ENCODE measurements at regions not wholly inside any gene's neighbourhood (a gene's known extent, or its start where the extent isn't known, plus 50 kb on each side); places are given as distances from the start of the nearest gene placed in this dataset.

- H4K20me1 ChIP-seq (ENCODE audit: control insufficient read depth, insufficient read depth, low read depth, low read length) = no peaks in the 10 kb centered on the region
- no peak overlapping the region for H3K4me3 ChIP-seq (ENCODE audit: low read length)
- H3K4me1 ChIP-seq (ENCODE audit: control insufficient read depth, low read length) = no peaks in the 10 kb centered on the region
- no peak overlapping the region for H3K27ac ChIP-seq (ENCODE audit: low read depth, low read length)
- no peaks in the 10 kb centered on the region for H3F3A ChIP-seq (ENCODE audit: control insufficient read depth, insufficient read depth)
- TF ChIP-seq EZH2phosphoT487 (IDR thresholded peaks at IDR 0.05; ENCODE audit: borderline replicate concordance, low read length) (no peak), CTCF (IDR thresholded peaks at IDR 0.05; ENCODE audit: low read depth, low read length, poor library complexity, severe bottlenecking) (no peak)
- no peaks in the 10 kb centered on the region for H3K9me3 ChIP-seq (ENCODE audit: control insufficient read depth, insufficient read depth, low read length)
- H3K79me2 ChIP-seq (ENCODE audit: control insufficient read depth, low read length) = no peaks in the 10 kb centered on the region
- H3K9me2 ChIP-seq (replicated peaks; ENCODE audit: control insufficient read depth, low read length) = no peaks in the 10 kb centered on the region
- H3K36me3 ChIP-seq (ENCODE audit: control insufficient read depth, low read length) = no peaks in the 10 kb centered on the region
- no peaks in the 10 kb centered on the region for H3K27me3 ChIP-seq (ENCODE audit: control insufficient read depth, low read length)
- no peak overlapping the region for H3K4me2 ChIP-seq (ENCODE audit: low read length)
These were observed 1007.7 kb upstream of the KLHL29 start for GRCh38 chr2:22377268-22377667.

GRCh38 chr2:22382479-22383169 lies 1002.4 kb upstream of the KLHL29 start:
- no peak overlapping the region for H3K27ac ChIP-seq (ENCODE audit: low read depth, low read length)
- H3K9me2 ChIP-seq (replicated peaks; ENCODE audit: control insufficient read depth, low read length) = no peaks in the 10 kb centered on the region

GRCh38 chr2:22397847-22398246 lies 987.1 kb upstream of the KLHL29 start:
- H3K79me2 ChIP-seq (ENCODE audit: control insufficient read depth, low read length) = no peaks in the 10 kb centered on the region
- no peaks in the 10 kb centered on the region for H3K36me3 ChIP-seq (ENCODE audit: control insufficient read depth, low read length)
- H3K27me3 ChIP-seq (ENCODE audit: control insufficient read depth, low read length) = no peaks in the 10 kb centered on the region
- H3K4me3 ChIP-seq (ENCODE audit: low read length) = no peak overlapping the region
- no peaks in the 10 kb centered on the region for H3K4me1 ChIP-seq (ENCODE audit: control insufficient read depth, low read length)
- no peaks in the 10 kb centered on the region for H3F3A ChIP-seq (ENCODE audit: control insufficient read depth, insufficient read depth)
- H3K27ac ChIP-seq (ENCODE audit: low read depth, low read length) = no peak overlapping the region
- H3K9me3 ChIP-seq (ENCODE audit: control insufficient read depth, insufficient read depth, low read length) = no peaks in the 10 kb centered on the region
- H3K9me2 ChIP-seq (replicated peaks; ENCODE audit: control insufficient read depth, low read length) = no peaks in the 10 kb centered on the region
- H3K4me2 ChIP-seq (ENCODE audit: low read length) = no peak overlapping the region
- TF ChIP-seq EZH2phosphoT487 (IDR thresholded peaks at IDR 0.05; ENCODE audit: borderline replicate concordance, low read length) = no peak
- TF ChIP-seq CTCF (IDR thresholded peaks at IDR 0.05; ENCODE audit: low read depth, low read length, poor library complexity, severe bottlenecking) = no peak
- H4K20me1 ChIP-seq (ENCODE audit: control insufficient read depth, insufficient read depth, low read depth, low read length) = no peaks in the 10 kb centered on the region

More at GRCh38 chr2:22382479-22383169, 1002.4 kb upstream of the KLHL29 start:
- TF ChIP-seq CTCF (IDR thresholded peaks at IDR 0.05; ENCODE audit: low read depth, low read length, poor library complexity, severe bottlenecking) = no peak
- TF ChIP-seq EZH2phosphoT487 (IDR thresholded peaks at IDR 0.05; ENCODE audit: borderline replicate concordance, low read length) = no peak
- no peaks in the 10 kb centered on the region for H4K20me1 ChIP-seq (ENCODE audit: control insufficient read depth, insufficient read depth, low read depth, low read length)
- no peak overlapping the region for H3K4me3 ChIP-seq (ENCODE audit: low read length)
- H3K27me3 ChIP-seq (ENCODE audit: control insufficient read depth, low read length) = no peaks in the 10 kb centered on the region
- H3K36me3 ChIP-seq (ENCODE audit: control insufficient read depth, low read length) = no peaks in the 10 kb centered on the region
- H3F3A ChIP-seq (ENCODE audit: control insufficient read depth, insufficient read depth) = no peaks in the 10 kb centered on the region
- no peak overlapping the region for H3K4me2 ChIP-seq (ENCODE audit: low read length)
- no peaks in the 10 kb centered on the region for H3K4me1 ChIP-seq (ENCODE audit: control insufficient read depth, low read length)
- no peaks in the 10 kb centered on the region for H3K9me3 ChIP-seq (ENCODE audit: control insufficient read depth, insufficient read depth, low read length)
- no peaks in the 10 kb centered on the region for H3K79me2 ChIP-seq (ENCODE audit: control insufficient read depth, low read length)
